ENCODE measurements at regions not wholly inside any gene's neighbourhood (a gene's known extent, or its start where the extent isn't known, plus 50 kb on each side); places are given as distances from the start of the nearest gene placed in this dataset.

- TF ChIP-seq, protein P1, sequence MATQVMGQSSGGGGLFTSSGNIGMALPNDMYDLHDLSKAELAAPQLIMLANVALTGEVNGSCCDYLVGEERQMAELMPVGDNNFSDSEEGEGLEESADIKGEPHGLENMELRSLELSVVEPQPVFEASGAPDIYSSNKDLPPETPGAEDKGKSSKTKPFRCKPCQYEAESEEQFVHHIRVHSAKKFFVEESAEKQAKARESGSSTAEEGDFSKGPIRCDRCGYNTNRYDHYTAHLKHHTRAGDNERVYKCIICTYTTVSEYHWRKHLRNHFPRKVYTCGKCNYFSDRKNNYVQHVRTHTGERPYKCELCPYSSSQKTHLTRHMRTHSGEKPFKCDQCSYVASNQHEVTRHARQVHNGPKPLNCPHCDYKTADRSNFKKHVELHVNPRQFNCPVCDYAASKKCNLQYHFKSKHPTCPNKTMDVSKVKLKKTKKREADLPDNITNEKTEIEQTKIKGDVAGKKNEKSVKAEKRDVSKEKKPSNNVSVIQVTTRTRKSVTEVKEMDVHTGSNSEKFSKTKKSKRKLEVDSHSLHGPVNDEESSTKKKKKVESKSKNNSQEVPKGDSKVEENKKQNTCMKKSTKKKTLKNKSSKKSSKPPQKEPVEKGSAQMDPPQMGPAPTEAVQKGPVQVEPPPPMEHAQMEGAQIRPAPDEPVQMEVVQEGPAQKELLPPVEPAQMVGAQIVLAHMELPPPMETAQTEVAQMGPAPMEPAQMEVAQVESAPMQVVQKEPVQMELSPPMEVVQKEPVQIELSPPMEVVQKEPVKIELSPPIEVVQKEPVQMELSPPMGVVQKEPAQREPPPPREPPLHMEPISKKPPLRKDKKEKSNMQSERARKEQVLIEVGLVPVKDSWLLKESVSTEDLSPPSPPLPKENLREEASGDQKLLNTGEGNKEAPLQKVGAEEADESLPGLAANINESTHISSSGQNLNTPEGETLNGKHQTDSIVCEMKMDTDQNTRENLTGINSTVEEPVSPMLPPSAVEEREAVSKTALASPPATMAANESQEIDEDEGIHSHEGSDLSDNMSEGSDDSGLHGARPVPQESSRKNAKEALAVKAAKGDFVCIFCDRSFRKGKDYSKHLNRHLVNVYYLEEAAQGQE (IDR thresholded peaks at IDR 0.05; ENCODE audit: low read depth, low read length), result no peak
- TF ChIP-seq SUPT20H (IDR thresholded peaks at IDR 0.05; ENCODE audit: borderline replicate concordance, control insufficient read depth, low read depth, low read length) (no peak), MYC (IDR thresholded peaks at IDR 0.05; ENCODE audit: insufficient read depth, insufficient read length, insufficient replicate concordance, low read length, severe bottlenecking) (no peak), NFYB (IDR thresholded peaks at IDR 0.05; ENCODE audit: insufficient read depth, low read depth, low read length) (peak; percentile 46; the same call in 1 of the 2 replicates), ZNF217 (IDR thresholded peaks at IDR 0.05) (no peak), POU2F2 (IDR thresholded peaks at IDR 0.05; ENCODE audit: borderline replicate concordance, low read depth, low read length) (no peak), JUNB (IDR thresholded peaks at IDR 0.05) (peak; percentile 69)
- TF ChIP-seq, protein P2, sequence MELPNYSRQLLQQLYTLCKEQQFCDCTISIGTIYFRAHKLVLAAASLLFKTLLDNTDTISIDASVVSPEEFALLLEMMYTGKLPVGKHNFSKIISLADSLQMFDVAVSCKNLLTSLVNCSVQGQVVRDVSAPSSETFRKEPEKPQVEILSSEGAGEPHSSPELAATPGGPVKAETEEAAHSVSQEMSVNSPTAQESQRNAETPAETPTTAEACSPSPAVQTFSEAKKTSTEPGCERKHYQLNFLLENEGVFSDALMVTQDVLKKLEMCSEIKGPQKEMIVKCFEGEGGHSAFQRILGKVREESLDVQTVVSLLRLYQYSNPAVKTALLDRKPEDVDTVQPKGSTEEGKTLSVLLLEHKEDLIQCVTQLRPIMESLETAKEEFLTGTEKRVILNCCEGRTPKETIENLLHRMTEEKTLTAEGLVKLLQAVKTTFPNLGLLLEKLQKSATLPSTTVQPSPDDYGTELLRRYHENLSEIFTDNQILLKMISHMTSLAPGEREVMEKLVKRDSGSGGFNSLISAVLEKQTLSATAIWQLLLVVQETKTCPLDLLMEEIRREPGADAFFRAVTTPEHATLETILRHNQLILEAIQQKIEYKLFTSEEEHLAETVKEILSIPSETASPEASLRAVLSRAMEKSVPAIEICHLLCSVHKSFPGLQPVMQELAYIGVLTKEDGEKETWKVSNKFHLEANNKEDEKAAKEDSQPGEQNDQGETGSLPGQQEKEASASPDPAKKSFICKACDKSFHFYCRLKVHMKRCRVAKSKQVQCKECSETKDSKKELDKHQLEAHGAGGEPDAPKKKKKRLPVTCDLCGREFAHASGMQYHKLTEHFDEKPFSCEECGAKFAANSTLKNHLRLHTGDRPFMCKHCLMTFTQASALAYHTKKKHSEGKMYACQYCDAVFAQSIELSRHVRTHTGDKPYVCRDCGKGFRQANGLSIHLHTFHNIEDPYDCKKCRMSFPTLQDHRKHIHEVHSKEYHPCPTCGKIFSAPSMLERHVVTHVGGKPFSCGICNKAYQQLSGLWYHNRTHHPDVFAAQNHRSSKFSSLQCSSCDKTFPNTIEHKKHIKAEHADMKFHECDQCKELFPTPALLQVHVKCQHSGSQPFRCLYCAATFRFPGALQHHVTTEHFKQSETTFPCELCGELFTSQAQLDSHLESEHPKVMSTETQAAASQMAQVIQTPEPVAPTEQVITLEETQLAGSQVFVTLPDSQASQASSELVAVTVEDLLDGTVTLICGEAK (IDR thresholded peaks at IDR 0.05; ENCODE audit: borderline replicate concordance), result peak; percentile 64; the same call in 1 of the 2 replicates
- TF ChIP-seq, protein P3, sequence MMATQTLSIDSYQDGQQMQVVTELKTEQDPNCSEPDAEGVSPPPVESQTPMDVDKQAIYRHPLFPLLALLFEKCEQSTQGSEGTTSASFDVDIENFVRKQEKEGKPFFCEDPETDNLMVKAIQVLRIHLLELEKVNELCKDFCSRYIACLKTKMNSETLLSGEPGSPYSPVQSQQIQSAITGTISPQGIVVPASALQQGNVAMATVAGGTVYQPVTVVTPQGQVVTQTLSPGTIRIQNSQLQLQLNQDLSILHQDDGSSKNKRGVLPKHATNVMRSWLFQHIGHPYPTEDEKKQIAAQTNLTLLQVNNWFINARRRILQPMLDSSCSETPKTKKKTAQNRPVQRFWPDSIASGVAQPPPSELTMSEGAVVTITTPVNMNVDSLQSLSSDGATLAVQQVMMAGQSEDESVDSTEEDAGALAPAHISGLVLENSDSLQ (IDR thresholded peaks at IDR 0.05), result peak; percentile 55; the same call in 1 of the 2 replicates
- TF ChIP-seq, protein P4, sequence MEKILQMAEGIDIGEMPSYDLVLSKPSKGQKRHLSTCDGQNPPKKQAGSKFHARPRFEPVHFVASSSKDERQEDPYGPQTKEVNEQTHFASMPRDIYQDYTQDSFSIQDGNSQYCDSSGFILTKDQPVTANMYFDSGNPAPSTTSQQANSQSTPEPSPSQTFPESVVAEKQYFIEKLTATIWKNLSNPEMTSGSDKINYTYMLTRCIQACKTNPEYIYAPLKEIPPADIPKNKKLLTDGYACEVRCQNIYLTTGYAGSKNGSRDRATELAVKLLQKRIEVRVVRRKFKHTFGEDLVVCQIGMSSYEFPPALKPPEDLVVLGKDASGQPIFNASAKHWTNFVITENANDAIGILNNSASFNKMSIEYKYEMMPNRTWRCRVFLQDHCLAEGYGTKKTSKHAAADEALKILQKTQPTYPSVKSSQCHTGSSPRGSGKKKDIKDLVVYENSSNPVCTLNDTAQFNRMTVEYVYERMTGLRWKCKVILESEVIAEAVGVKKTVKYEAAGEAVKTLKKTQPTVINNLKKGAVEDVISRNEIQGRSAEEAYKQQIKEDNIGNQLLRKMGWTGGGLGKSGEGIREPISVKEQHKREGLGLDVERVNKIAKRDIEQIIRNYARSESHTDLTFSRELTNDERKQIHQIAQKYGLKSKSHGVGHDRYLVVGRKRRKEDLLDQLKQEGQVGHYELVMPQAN (conservative IDR thresholded peaks at IDR 0.05), result 0 out of 2 replicates have a peak, but pooled peaks have one; percentile 65
Observed at GRCh38 chr14:85934123-85934885, 404.4 kb downstream of the FLRT2 start (continued).
